ENCODE measurements at regions not wholly inside any gene's neighbourhood (a gene's known extent, or its start where the extent isn't known, plus 50 kb on each side); places are given as distances from the start of the nearest gene placed in this dataset.

GRCh38 chr4:115356176-115356575, 242.8 kb upstream of the NDST4 start:
- TF ChIP-seq TAF1 (IDR thresholded peaks at IDR 0.05; ENCODE audit: borderline replicate concordance, insufficient read depth, low read length) (no peak), POLR2AphosphoS5 (IDR thresholded peaks at IDR 0.05; ENCODE audit: low read depth, low read length) (no peak)

All from PFSK-1 (cell line).